ENCODE measurements at regions not wholly inside any gene's neighbourhood (a gene's known extent, or its start where the extent isn't known, plus 50 kb on each side); places are given as distances from the start of the nearest gene placed in this dataset.

GRCh38 chr17:36715951-36716350, 114.6 kb downstream of the MRM1 start:
- no TSS peak for BruUV-seq (replicated peaks)
- H3K36me3 Mint-ChIP-seq (ENCODE audit: insufficient read depth, unreplicated experiment) = no peaks in the 10 kb centered on the region
- CTCF ChIA-PET = interaction anchor here (1.3 kb wide), 1 partner anchor 17 kb away, joined by 3 read pairs; no protein-coding TSS in a partner anchor

GRCh38 chr17:36717088-36717487, 115.7 kb downstream of the MRM1 start:
- TF ChIP-seq CTCF (IDR thresholded peaks at IDR 0.05; ENCODE audit: unreplicated experiment) = no peak
- CTCF ChIA-PET = interaction anchor here (0.8 to 1.4 kb wide), 5 partner anchors 9 to 62 kb away, joined by 3 to 7 read pairs (median 3); no protein-coding TSS in a partner anchor
- no peak for DNase-seq
- Mint-ChIP-seq H3K27me3 (ENCODE audit: unreplicated experiment) (peaks cover 76% of the 10 kb centered on the region), H3K9me3 (ENCODE audit: low read depth, unreplicated experiment) (no peaks in the 10 kb centered on the region), H3K27ac (ENCODE audit: unreplicated experiment) (no peak overlapping the region), H3K36me3 (ENCODE audit: insufficient read depth, unreplicated experiment) (no peaks in the 10 kb centered on the region), H3K4me3 (ENCODE audit: low read depth, unreplicated experiment) (no peak overlapping the region), H3K4me1 (ENCODE audit: low read depth, unreplicated experiment) (no peaks in the 10 kb centered on the region)
- intact Hi-C loops (cut with micrococcal nuclease; ENCODE audit: unreplicated experiment) = loop anchor here (10.0 kb wide), 1 partner anchor 58 kb away; no protein-coding TSS in a partner anchor
- no TSS peak for BruUV-seq (replicated peaks)

More at GRCh38 chr17:36715951-36716350, 114.6 kb downstream of the MRM1 start:
- no peak overlapping the region for H3K4me3 Mint-ChIP-seq (ENCODE audit: low read depth, unreplicated experiment)
- DNase-seq = no peak
- intact Hi-C loops (cut with micrococcal nuclease; ENCODE audit: unreplicated experiment) = loop anchor here (10.0 kb wide), 1 partner anchor 59 kb away; no protein-coding TSS in a partner anchor
- H3K27me3 Mint-ChIP-seq (ENCODE audit: unreplicated experiment) = peaks cover 76% of the 10 kb centered on the region
- H3K9me3 Mint-ChIP-seq (ENCODE audit: low read depth, unreplicated experiment) = no peaks in the 10 kb centered on the region
- H3K27ac Mint-ChIP-seq (ENCODE audit: unreplicated experiment) = no peak overlapping the region
- H3K4me1 Mint-ChIP-seq (ENCODE audit: low read depth, unreplicated experiment) = no peaks in the 10 kb centered on the region
- no peak for TF ChIP-seq CTCF (IDR thresholded peaks at IDR 0.05; ENCODE audit: unreplicated experiment)

- peaks cover 81% of the 10 kb centered on the region for H3K27me3 Mint-ChIP-seq (ENCODE audit: unreplicated experiment)
- intact Hi-C loops (cut with micrococcal nuclease; ENCODE audit: unreplicated experiment) = no loop called here
- no peak overlapping the region for H3K27ac Mint-ChIP-seq (ENCODE audit: unreplicated experiment)
- no peaks in the 10 kb centered on the region for H3K4me1 Mint-ChIP-seq (ENCODE audit: low read depth, unreplicated experiment)
- CTCF ChIA-PET = interaction anchor here (0.5 to 1.6 kb wide), 2 partner anchors 9 to 351 kb away, joined by 3 to 4 read pairs; no protein-coding TSS in a partner anchor
- no peaks in the 10 kb centered on the region for H3K36me3 Mint-ChIP-seq (ENCODE audit: insufficient read depth, unreplicated experiment)
- H3K9me3 Mint-ChIP-seq (ENCODE audit: low read depth, unreplicated experiment) = no peaks in the 10 kb centered on the region
- no peak for DNase-seq
- no peak overlapping the region for H3K4me3 Mint-ChIP-seq (ENCODE audit: low read depth, unreplicated experiment)
- BruUV-seq (replicated peaks) = no TSS peak
- TF ChIP-seq CTCF (IDR thresholded peaks at IDR 0.05; ENCODE audit: unreplicated experiment) = no peak
Measured at GRCh38 chr17:36720131-36720530, 118.7 kb downstream of the MRM1 start.

- Mint-ChIP-seq H3K9me3 (ENCODE audit: low read depth, unreplicated experiment) (no peaks in the 10 kb centered on the region), H3K4me3 (ENCODE audit: low read depth, unreplicated experiment) (peak overlapping the region; percentile 7), H3K4me1 (ENCODE audit: low read depth, unreplicated experiment) (no peaks in the 10 kb centered on the region), H3K27me3 (ENCODE audit: unreplicated experiment) (peaks cover 96% of the 10 kb centered on the region), H3K27ac (ENCODE audit: unreplicated experiment) (no peak overlapping the region), H3K36me3 (ENCODE audit: insufficient read depth, unreplicated experiment) (no peaks in the 10 kb centered on the region)
- intact Hi-C loops (cut with micrococcal nuclease; ENCODE audit: unreplicated experiment) = no loop called here
- DNase-seq = no peak
- CTCF ChIA-PET = interaction anchor here (0.6 to 1.8 kb wide), 4 partner anchors 9 to 118 kb away, joined by 3 to 6 read pairs (median 4); no protein-coding TSS in a partner anchor
- TF ChIP-seq CTCF (IDR thresholded peaks at IDR 0.05; ENCODE audit: unreplicated experiment) = no peak
- BruUV-seq (replicated peaks) = no TSS peak
Measured at GRCh38 chr17:36721560-36722120, 120.3 kb downstream of the MRM1 start.

All from Calu3 (cell line).